ENCODE measurements at regions not wholly inside any gene's neighbourhood (a gene's known extent, or its start where the extent isn't known, plus 50 kb on each side); places are given as distances from the start of the nearest gene placed in this dataset.

DNA sequence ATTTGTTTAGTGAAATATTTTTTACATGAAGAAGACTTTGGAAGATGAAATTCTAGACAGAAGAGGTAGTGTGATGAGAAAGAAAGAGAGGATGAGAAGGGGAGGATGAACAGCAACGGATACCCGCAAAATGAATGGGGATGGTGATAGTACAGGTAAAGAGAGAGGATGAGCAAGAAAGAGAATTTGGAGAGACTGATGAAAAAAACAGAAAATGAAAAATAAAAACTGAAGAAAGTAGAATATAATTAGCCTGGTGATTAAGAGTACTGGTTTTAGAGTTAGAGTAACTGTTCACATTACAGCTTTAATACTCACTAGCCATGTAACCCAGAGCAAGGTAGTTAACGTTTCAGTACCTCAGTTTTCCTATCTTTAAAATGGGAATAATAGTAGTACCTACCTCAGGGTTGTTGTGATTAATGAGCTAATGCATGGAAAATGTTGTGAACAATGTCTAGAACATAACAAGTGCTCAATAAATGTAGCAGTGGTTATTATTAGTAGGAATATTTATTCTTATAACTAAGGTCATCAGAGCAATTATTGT lies 54.9 kb upstream of the ANTXR2 start:
- intact Hi-C loops (cut with DNase I): no loop called here
- Histone ChIP-seq H3K36me3 (no peaks in the 10 kb centered on the region), H3K4me1 (no peaks in the 10 kb centered on the region), H3K27ac (no peak overlapping the region), H3K4me3 (replicated peaks in 1 of 3) (no peak overlapping the region), H3K9me3 (no peaks in the 10 kb centered on the region), H3K27me3 (no peaks in the 10 kb centered on the region)
- TF ChIP-seq POLR2A (IDR thresholded peaks at IDR 0.05): no peak
- no peak for TF ChIP-seq CTCF (IDR thresholded peaks at IDR 0.05)
- WGBS, 2 donors: 86 to 87% methylated on average over 3 of the region's 3 CpGs
- no peak for DNase-seq

GRCh38 chr4:80126435-80126834 lies 53.4 kb upstream of the ANTXR2 start:
- Histone ChIP-seq H3K9me3 (no peaks in the 10 kb centered on the region), H3K27ac (no peak overlapping the region), H3K4me3 (replicated peaks in 1 of 3) (no peak overlapping the region), H3K36me3 (no peaks in the 10 kb centered on the region), H3K4me1 (no peaks in the 10 kb centered on the region), H3K27me3 (no peaks in the 10 kb centered on the region)
- no peak for DNase-seq
- TF ChIP-seq CTCF (IDR thresholded peaks at IDR 0.05) (no peak), POLR2A (IDR thresholded peaks at IDR 0.05) (no peak)
- intact Hi-C loops (cut with DNase I): no loop called here
- 88 to 93% methylated on average over 2 of the region's 2 CpGs for WGBS, 2 donors

DNA sequence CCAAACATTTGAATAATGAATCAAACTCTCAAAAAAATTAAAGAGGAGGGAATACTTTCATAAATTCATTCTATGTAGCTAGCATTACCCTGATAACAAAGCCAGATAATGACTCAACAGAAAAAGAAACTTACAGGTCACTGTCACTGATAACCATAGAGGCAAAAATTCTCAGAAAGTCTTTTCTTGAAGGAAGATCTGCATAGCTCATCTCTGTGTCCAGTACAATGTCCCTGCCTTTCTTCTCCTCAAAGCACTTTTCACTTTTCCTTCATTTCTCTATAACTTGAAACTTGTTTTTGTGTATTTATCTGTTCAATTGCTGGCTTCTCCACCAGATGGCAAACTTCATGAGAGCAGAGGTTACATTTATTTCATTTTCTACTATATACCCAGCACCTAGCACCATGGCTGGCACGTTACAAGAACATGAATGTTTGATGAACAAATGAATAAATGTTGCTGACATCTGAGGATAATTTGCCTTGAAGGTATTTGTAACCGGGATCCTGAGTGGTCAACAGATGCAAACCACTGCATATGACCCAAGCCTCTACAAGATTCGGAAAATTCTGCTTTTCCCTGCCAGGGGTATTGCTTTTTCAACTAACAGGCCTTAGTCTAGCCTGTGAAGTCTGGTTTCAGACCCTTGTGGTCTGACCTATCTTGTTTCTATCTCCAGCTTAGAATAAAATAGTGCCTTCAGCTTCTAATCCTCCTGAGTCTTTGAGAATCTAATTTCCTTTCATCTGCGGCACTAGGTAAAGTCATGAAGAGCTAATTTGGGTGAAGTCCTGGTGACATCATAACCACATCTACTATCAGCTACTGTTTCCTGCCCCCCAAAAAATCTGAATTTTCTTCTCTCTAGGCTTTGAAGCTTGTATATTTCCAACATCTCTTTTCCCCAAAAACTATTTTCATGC lies 52.5 kb upstream of the ANTXR2 start:
- Histone ChIP-seq H3K4me1 (no peaks in the 10 kb centered on the region), H3K36me3 (no peaks in the 10 kb centered on the region), H3K4me3 (replicated peaks in 1 of 3) (no peak overlapping the region), H3K9me3 (no peaks in the 10 kb centered on the region), H3K27ac (no peak overlapping the region), H3K27me3 (no peaks in the 10 kb centered on the region)
- intact Hi-C loops (cut with DNase I): no loop called here
- TF ChIP-seq POLR2A (IDR thresholded peaks at IDR 0.05) (no peak), CTCF (IDR thresholded peaks at IDR 0.05) (peak in 2 of 6 experiments; percentile 23 to 31)
- WGBS, 2 donors: 79 to 82% methylated on average over 4 of the region's 4 CpGs
- no peak for DNase-seq

- DNase-seq: no peak
- no peaks in the 10 kb centered on the region for H3K9me3 ChIP-seq
- H3K27me3 ChIP-seq: no peaks in the 10 kb centered on the region
- 78 to 80% methylated on average over 1 of the region's 1 CpG for WGBS, 2 donors
- intact Hi-C loops (cut with DNase I): no loop called here
- no peaks in the 10 kb centered on the region for H3K4me1 ChIP-seq
- no peak overlapping the region for H3K4me3 ChIP-seq (replicated peaks in 1 of 3)
- TF ChIP-seq POLR2A (IDR thresholded peaks at IDR 0.05): no peak
- TF ChIP-seq CTCF (IDR thresholded peaks at IDR 0.05): no peak
- no peaks in the 10 kb centered on the region for H3K36me3 ChIP-seq
- H3K27ac ChIP-seq: no peak overlapping the region
These were observed 51.5 kb upstream of the ANTXR2 start for GRCh38 chr4:80124246-80125211.

Data from thyroid gland (tissue), 4 donors.